ENCODE measurements at regions not wholly inside any gene's neighbourhood (a gene's known extent, or its start where the extent isn't known, plus 50 kb on each side); places are given as distances from the start of the nearest gene placed in this dataset.

GRCh38 chr11:112516755-112517154, 256.1 kb upstream of the PLET1 start:
- DNase-seq (ENCODE audit: extremely low spot score): no peak
- ChIA-PET CTCF (no interaction called here), POLR2A (no interaction called here)
- TF ChIP-seq SUZ12 (IDR thresholded peaks at IDR 0.05) (no peak), L3MBTL2 (conservative IDR thresholded peaks at IDR 0.05) (no peak), HDGF (IDR thresholded peaks at IDR 0.05; ENCODE audit: borderline replicate concordance) (no peak), ELF4 (IDR thresholded peaks at IDR 0.05) (no peak), FOXK2 (IDR thresholded peaks at IDR 0.05) (no peak), SP1 (IDR thresholded peaks at IDR 0.05) (no peak), ARNT (IDR thresholded peaks at IDR 0.05) (no peak), FOXM1 (IDR thresholded peaks at IDR 0.05; ENCODE audit: borderline replicate concordance) (no peak), NFRKB (IDR thresholded peaks at IDR 0.05) (no peak)

DNA sequence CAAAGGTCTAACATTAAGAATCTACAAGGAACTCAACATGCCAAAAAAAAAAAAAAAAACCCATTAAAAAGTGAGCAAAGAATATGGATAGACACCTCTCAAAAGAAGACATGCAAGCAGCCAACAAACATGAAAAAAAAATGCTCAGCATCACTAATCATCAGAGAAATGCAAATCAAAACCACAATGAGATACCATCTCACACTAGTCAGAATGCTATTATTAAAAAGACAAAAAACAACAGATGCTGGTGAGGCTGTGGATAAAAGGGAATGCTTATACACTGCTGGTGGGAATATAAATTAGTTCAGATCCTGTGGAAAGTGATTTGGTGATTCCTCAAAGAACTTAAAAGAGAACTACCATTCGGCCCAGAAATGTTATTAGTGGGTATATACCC, 257.7 kb upstream of the PLET1 start:
- no peak for TF ChIP-seq BHLHE40 (IDR thresholded peaks at IDR 0.05; ENCODE audit: borderline replicate concordance)
- TF ChIP-seq SUZ12 (IDR thresholded peaks at IDR 0.05): no peak
- no peak for DNase-seq (ENCODE audit: extremely low spot score)
- POLR2A ChIA-PET: no interaction called here
- CTCF ChIA-PET: no interaction called here

DNA sequence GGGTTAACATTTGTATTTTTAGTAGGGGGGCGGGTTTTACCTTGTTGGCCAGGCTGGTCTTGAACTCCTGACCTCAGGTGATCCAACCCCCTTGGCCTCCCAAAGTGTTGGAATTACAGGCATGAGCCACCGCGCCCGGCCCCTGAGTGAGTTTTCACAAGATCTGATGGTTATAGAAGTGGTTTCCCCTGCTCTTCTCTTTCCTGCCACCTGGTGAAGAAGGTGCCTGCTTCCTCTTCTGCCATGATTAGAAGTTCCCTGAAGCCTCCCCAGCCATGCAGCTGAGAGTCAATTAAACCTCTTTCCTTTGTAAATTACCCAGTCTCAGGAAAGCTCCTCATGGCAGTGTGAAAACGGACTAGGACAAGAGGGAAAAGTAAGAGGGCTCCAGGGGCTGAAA, 259.1 kb upstream of the PLET1 start:
- no peak for DNase-seq (ENCODE audit: extremely low spot score)
- CTCF ChIA-PET: no interaction called here
- no peak for TF ChIP-seq FOXM1 (IDR thresholded peaks at IDR 0.05; ENCODE audit: borderline replicate concordance)
- no peak for TF ChIP-seq ELF4 (IDR thresholded peaks at IDR 0.05)
- TF ChIP-seq TARDBP (IDR thresholded peaks at IDR 0.05): no peak
- TF ChIP-seq NFRKB (IDR thresholded peaks at IDR 0.05): no peak
- no peak for TF ChIP-seq SUZ12 (IDR thresholded peaks at IDR 0.05)
- TF ChIP-seq, protein P1, sequence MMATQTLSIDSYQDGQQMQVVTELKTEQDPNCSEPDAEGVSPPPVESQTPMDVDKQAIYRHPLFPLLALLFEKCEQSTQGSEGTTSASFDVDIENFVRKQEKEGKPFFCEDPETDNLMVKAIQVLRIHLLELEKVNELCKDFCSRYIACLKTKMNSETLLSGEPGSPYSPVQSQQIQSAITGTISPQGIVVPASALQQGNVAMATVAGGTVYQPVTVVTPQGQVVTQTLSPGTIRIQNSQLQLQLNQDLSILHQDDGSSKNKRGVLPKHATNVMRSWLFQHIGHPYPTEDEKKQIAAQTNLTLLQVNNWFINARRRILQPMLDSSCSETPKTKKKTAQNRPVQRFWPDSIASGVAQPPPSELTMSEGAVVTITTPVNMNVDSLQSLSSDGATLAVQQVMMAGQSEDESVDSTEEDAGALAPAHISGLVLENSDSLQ (IDR thresholded peaks at IDR 0.05): no peak
- no peak for TF ChIP-seq FOXA1 (IDR thresholded peaks at IDR 0.05)
- POLR2A ChIA-PET: no interaction called here

DNA sequence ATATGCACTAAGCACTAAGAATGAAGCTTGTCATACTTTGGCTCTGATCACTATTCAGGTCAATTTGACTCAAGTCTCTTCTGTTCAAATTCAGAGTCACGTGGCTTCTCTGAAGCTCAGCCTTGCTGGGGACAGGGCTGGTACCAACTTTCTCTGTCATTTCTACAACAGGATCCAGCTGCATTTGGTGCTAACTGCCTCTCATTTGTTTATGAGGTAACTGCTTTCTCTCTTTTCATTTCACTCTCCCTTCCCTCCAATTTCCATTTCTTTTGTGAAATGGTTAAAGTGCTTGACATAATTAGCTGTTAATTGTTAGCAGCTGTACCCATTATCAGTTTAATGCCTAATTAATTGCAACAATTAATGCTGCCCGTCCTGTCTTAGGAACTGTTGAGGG, 259.7 kb upstream of the PLET1 start:
- no peak for DNase-seq (ENCODE audit: extremely low spot score)
- CTCF ChIA-PET: no interaction called here
- POLR2A ChIA-PET: no interaction called here
- no peak for TF ChIP-seq FOXK2 (IDR thresholded peaks at IDR 0.05)
- TF ChIP-seq NFRKB (IDR thresholded peaks at IDR 0.05): no peak
- no peak for TF ChIP-seq ARNT (IDR thresholded peaks at IDR 0.05)
- no peak for TF ChIP-seq BHLHE40 (IDR thresholded peaks at IDR 0.05; ENCODE audit: borderline replicate concordance)
- TF ChIP-seq FOXM1 (IDR thresholded peaks at IDR 0.05; ENCODE audit: borderline replicate concordance): no peak
- TF ChIP-seq HDGF (IDR thresholded peaks at IDR 0.05; ENCODE audit: borderline replicate concordance): no peak
- no peak for TF ChIP-seq FOXA1 (IDR thresholded peaks at IDR 0.05)
- TF ChIP-seq ZNF384 (IDR thresholded peaks at IDR 0.05): no peak
- no peak for TF ChIP-seq SP1 (IDR thresholded peaks at IDR 0.05)
- TF ChIP-seq TARDBP (IDR thresholded peaks at IDR 0.05): no peak
- TF ChIP-seq ELF4 (IDR thresholded peaks at IDR 0.05): no peak
- TF ChIP-seq SUZ12 (IDR thresholded peaks at IDR 0.05): no peak
- TF ChIP-seq LEF1 (IDR thresholded peaks at IDR 0.05; ENCODE audit: borderline replicate concordance): no peak
- TF ChIP-seq, protein P1 (IDR thresholded peaks at IDR 0.05): no peak
- TF ChIP-seq CTBP1 (IDR thresholded peaks at IDR 0.05; ENCODE audit: borderline replicate concordance): no peak
- TF ChIP-seq L3MBTL2 (conservative IDR thresholded peaks at IDR 0.05): no peak

DNA sequence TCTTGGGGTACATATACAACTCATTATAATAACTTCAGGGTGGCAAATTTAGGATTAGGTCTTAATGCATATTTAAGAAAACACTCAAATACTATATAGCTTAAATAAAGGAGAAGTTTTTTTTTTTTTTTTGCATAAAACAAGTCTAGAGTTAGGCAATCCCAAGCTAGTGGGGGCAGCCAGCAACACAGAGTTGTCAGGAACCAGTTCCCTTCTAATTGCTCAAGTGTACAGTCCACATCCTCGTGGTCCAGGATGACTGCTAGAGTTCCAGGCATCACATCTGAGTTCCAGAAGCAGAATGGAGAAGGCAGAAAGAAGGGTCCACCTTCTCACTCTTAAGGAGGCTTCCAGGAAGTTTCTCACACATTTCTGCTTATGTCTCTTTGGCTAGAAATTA, 261.9 kb upstream of the PLET1 start:
- ChIA-PET CTCF (interaction anchor here (0.6 kb wide), 1 partner anchor 68 kb away, joined by 3 read pairs; no protein-coding TSS in a partner anchor), POLR2A (no interaction called here)
- TF ChIP-seq CTBP1 (IDR thresholded peaks at IDR 0.05; ENCODE audit: borderline replicate concordance) (no peak), LEF1 (IDR thresholded peaks at IDR 0.05; ENCODE audit: borderline replicate concordance) (no peak)
- DNase-seq (ENCODE audit: extremely low spot score): no peak

- CTCF ChIA-PET: no interaction called here
- no peak for DNase-seq (ENCODE audit: extremely low spot score)
- POLR2A ChIA-PET: no interaction called here
- TF ChIP-seq SP1 (IDR thresholded peaks at IDR 0.05) (no peak), SUZ12 (IDR thresholded peaks at IDR 0.05) (no peak), HDGF (IDR thresholded peaks at IDR 0.05; ENCODE audit: borderline replicate concordance) (no peak), FOXA1 (IDR thresholded peaks at IDR 0.05) (no peak), FOXK2 (IDR thresholded peaks at IDR 0.05) (no peak), BHLHE40 (IDR thresholded peaks at IDR 0.05; ENCODE audit: borderline replicate concordance) (no peak), ELF4 (IDR thresholded peaks at IDR 0.05) (no peak), ZNF384 (IDR thresholded peaks at IDR 0.05) (no peak), CTBP1 (IDR thresholded peaks at IDR 0.05; ENCODE audit: borderline replicate concordance) (no peak), NFRKB (IDR thresholded peaks at IDR 0.05) (no peak), LEF1 (IDR thresholded peaks at IDR 0.05; ENCODE audit: borderline replicate concordance) (no peak)
- TF ChIP-seq, protein P1 (IDR thresholded peaks at IDR 0.05): no peak
Observed at GRCh38 chr11:112523031-112523430, 262.4 kb upstream of the PLET1 start.

DNA sequence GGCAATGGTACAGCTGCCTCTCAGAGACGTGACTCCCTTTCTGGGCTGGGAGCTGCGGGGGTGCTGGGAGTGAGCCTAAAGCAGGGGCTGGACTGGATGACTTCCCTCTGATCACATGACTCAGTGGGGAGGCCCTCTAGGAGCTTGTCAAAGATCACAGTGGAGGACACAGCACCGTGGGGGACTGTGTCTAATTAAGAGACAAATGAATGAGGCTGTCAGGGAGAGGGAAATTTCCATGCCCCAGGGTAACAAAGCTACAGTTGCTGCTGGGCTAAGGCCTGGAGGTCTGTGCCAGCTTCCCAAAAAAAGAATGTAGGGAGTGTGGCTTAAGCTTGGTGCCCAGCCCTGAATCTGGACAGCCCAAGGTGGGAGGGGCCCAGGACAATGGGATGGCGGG, 262.8 kb upstream of the PLET1 start:
- TF ChIP-seq ZNF384 (IDR thresholded peaks at IDR 0.05) (no peak), ARNT (IDR thresholded peaks at IDR 0.05) (no peak), CTBP1 (IDR thresholded peaks at IDR 0.05; ENCODE audit: borderline replicate concordance) (no peak)
- TF ChIP-seq, protein P1 (IDR thresholded peaks at IDR 0.05): peak; percentile 12; the same call in 1 of the 2 replicates
- ChIA-PET CTCF (no interaction called here), POLR2A (no interaction called here)
- DNase-seq (ENCODE audit: extremely low spot score): peak; percentile 54
